Osteoblast (primary cell): ENCODE measurements at regions not wholly inside any gene's neighbourhood (a gene's known extent, or its start where the extent isn't known, plus 50 kb on each side); places are given as distances from the start of the nearest gene placed in this dataset. TPM values are rescaled to one million over a fixed set of nuclear protein-coding genes. Genes with fewer than 3 reads are reported as not detected.

Experiments
- DNase-seq: peaks from one replicate; pipeline ENCODE4 v3.0.0; 2011; ENCODE audit warnings: low spot score, mixed read lengths; ENCODE audit not compliant: insufficient read length; ENCODE audit errors: missing footprints
- H2AFZ ChIP-seq: 2 replicates; pipeline ENCODE4 v1.6.0; 2011; ENCODE audit warnings: mild to moderate bottlenecking, low read length
- H3K27ac ChIP-seq: 2 replicates; pipeline ENCODE4 v1.5.1; 2011; ENCODE audit warnings: mild to moderate bottlenecking, low read depth, low read length, moderate library complexity
- H3K27me3 ChIP-seq: 2 replicates; pipeline ENCODE4 v1.6.0; 2012; ENCODE audit warnings: mild to moderate bottlenecking, control low read depth, inconsistent platforms, low read length, moderate library complexity; ENCODE audit not compliant: insufficient read depth
- H3K36me3 ChIP-seq: 2 replicates; pipeline ENCODE4 v1.5.1; 2011; ENCODE audit warnings: mild to moderate bottlenecking, low read length, control low read depth, moderate library complexity; ENCODE audit not compliant: insufficient read depth
- H3K4me1 ChIP-seq: 2 replicates; pipeline ENCODE4 v1.5.1; 2011; ENCODE audit warnings: mild to moderate bottlenecking, low read length, control low read depth, moderate library complexity; ENCODE audit not compliant: insufficient read depth
- H3K4me2 ChIP-seq: 2 replicates; pipeline ENCODE4 v1.6.0; 2011; ENCODE audit warnings: mild to moderate bottlenecking, low read length; ENCODE audit not compliant: insufficient read depth
- H3K4me3 ChIP-seq: fragments of 200-600 bp; sonication (generic); 3 replicates; pipeline ENCODE4 v1.5.1; 2012; ENCODE audit warnings: mild to moderate bottlenecking, low read length, inconsistent platforms; ENCODE audit not compliant: insufficient read depth
- H3K79me2 ChIP-seq: 2 replicates; pipeline ENCODE4 v1.6.0; 2012; ENCODE audit warnings: mild to moderate bottlenecking, low read length, control low read depth, inconsistent platforms; ENCODE audit not compliant: insufficient read depth
- H3K9me3 ChIP-seq: 2 replicates; pipeline ENCODE4 v1.5.1; 2011; ENCODE audit warnings: low read depth, low read length, control low read depth
- H4K20me1 ChIP-seq: 2 replicates; pipeline ENCODE4 v1.6.0; 2012; ENCODE audit warnings: mild to moderate bottlenecking, low read length, control low read depth; ENCODE audit not compliant: insufficient read depth
- small RNA-seq: library from RNA; depleted of rRNA; stranded (forward); fragments of <200 nt; gene quantifications from one replicate; pipeline ENCODE3, GENCODE V24; 2012
- TF ChIP-seq, protein P1 (sequence below): IDR thresholded peaks from 2 replicates; pipeline ENCODE4 v1.5.1; 2011; ENCODE audit warnings: mild to moderate bottlenecking, low read depth, low read length, moderate library complexity; ENCODE audit errors: extremely low read depth

DNA sequence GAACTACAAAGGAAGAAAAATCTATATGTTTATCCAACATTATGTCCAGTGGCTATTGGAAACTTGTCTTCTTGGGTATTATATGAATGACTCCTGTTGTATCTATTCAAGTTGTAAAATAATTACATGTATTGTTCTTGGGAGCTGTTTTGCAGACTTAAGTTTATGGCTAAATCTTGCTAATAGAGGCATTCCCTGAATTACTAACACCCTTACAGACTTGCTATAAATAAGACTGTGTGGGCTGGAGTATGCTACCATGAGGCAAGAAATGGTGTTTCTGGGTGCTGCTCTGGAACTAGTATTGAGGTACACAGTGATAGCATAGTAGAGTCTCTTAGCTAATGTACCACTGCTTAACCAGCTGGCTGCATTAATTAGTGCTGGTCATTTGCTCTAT, 155.1 kb downstream of the HIPK3 start:
- no peak for DNase-seq
- Histone ChIP-seq H3K4me1 (peaks cover 6% of the 10 kb centered on the region), H3K36me3 (no peaks in the 10 kb centered on the region), H2AFZ (no peak overlapping the region), H3K27me3 (no peaks in the 10 kb centered on the region), H3K4me3 (no peak overlapping the region), H3K9me3 (no peaks in the 10 kb centered on the region), H3K27ac (no peak overlapping the region), H3K79me2 (peaks cover 52% of the 10 kb centered on the region), H4K20me1 (no peaks in the 10 kb centered on the region), H3K4me2 (no peak overlapping the region)
- TF ChIP-seq, protein P1, sequence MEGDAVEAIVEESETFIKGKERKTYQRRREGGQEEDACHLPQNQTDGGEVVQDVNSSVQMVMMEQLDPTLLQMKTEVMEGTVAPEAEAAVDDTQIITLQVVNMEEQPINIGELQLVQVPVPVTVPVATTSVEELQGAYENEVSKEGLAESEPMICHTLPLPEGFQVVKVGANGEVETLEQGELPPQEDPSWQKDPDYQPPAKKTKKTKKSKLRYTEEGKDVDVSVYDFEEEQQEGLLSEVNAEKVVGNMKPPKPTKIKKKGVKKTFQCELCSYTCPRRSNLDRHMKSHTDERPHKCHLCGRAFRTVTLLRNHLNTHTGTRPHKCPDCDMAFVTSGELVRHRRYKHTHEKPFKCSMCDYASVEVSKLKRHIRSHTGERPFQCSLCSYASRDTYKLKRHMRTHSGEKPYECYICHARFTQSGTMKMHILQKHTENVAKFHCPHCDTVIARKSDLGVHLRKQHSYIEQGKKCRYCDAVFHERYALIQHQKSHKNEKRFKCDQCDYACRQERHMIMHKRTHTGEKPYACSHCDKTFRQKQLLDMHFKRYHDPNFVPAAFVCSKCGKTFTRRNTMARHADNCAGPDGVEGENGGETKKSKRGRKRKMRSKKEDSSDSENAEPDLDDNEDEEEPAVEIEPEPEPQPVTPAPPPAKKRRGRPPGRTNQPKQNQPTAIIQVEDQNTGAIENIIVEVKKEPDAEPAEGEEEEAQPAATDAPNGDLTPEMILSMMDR: no peak

DNA sequence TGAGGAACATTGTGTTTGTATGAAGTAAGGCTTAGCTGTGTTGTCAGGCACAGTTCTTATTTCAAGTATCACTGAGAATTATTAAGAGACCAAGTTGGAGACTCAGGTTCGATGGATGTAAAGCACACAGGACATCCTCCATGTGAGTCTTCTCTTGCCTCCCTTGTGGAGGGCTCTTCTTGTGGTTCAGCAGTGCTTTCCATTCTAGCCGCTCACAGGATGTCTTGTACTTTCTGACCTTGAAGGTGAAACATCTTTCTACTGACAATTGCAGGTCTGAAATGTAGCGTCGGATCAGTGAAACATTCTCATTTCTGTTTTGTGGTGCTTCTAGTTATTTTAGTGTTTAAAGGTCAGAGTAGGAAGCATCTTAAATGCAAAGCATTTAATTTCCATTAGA, 154.6 kb downstream of the HIPK3 start:
- Histone ChIP-seq H4K20me1 (no peaks in the 10 kb centered on the region), H3K79me2 (peaks cover 51% of the 10 kb centered on the region), H3K27ac (no peak overlapping the region)

DNA sequence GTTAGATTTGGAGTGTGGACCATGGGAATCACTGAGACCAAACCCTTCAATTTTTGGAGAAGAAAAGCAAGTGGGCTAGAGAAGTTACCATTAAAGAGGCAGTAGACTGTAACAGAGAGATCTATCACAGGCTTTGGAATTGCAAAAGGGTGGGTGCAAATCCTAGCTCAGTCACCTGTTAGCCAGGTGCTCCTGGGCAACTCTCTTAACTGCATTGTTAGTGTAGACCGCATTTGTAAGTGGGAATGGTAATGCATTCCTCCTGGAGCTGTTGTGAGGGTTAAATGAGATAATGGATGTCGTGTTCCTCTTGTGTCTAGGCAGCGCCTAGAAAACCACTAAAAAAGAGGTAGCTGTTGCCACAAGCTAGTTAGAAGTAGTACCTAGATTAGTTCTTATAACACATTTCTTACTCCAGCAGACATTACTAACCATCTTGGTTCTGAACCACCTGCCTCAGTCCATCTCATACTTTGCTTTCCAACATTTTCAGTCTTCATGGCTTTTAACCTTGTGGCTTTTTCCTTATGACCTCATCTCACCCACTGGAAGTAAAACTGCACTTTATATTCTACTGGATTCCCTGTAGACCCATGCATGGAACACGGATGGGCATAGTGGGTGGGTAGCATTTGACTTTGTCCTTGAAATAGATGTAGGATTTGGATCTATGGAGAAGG, 153.0 kb downstream of the HIPK3 start:
- H3K79me2 ChIP-seq: peaks cover 45% of the 10 kb centered on the region
- no peak overlapping the region for H3K4me3 ChIP-seq
- no peaks in the 10 kb centered on the region for H3K9me3 ChIP-seq
- H4K20me1 ChIP-seq: no peaks in the 10 kb centered on the region
- H2AFZ ChIP-seq: no peak overlapping the region
- H3K4me2 ChIP-seq: no peak overlapping the region
- peaks cover 6% of the 10 kb centered on the region for H3K4me1 ChIP-seq
- no peaks in the 10 kb centered on the region for H3K27me3 ChIP-seq
- H3K36me3 ChIP-seq: no peaks in the 10 kb centered on the region
- TF ChIP-seq, protein P1: no peak
- H3K27ac ChIP-seq: no peak overlapping the region
- no peak for DNase-seq

More for the DNA sequence above, 154.6 kb downstream of the HIPK3 start:
- Histone ChIP-seq H3K9me3 (no peaks in the 10 kb centered on the region), H3K4me2 (no peak overlapping the region), H3K4me3 (no peak overlapping the region), H3K4me1 (peaks cover 6% of the 10 kb centered on the region), H2AFZ (no peak overlapping the region), H3K36me3 (no peaks in the 10 kb centered on the region), H3K27me3 (no peaks in the 10 kb centered on the region)
- TF ChIP-seq, protein P1: no peak
- no peak for DNase-seq

Small RNA genes lying in the stretch of these regions (small RNA-seq; reads per million reads assigned to genes)
- gene AL133399.1: not detected
